Trophoblast cell (in vitro differentiated cells and primary cell): ENCODE measurements at regions not wholly inside any gene's neighbourhood (a gene's known extent, or its start where the extent isn't known, plus 50 kb on each side); places are given as distances from the start of the nearest gene placed in this dataset.

Source experiments
- DNase-seq, 2 donors: peaks; one replicate each; pipeline ENCODE4 v3.0.0-alpha.2; 2016
- H2AFZ ChIP-seq: 2 replicates; pipeline ENCODE4 v1.6.1; 2013; ENCODE audit warnings: low read length, moderate library complexity, mild to moderate bottlenecking; ENCODE audit not compliant: insufficient read depth, poor library complexity
- H2AK5ac ChIP-seq: 2 replicates; pipeline ENCODE4 v1.6.1; 2013; ENCODE audit warnings: mild to moderate bottlenecking, low read length
- H2BK120ac ChIP-seq: 2 replicates; pipeline ENCODE4 v1.6.1; 2013; ENCODE audit warnings: low read length, mild to moderate bottlenecking, moderate library complexity; ENCODE audit not compliant: insufficient read depth, poor library complexity
- H2BK12ac ChIP-seq: 2 replicates; pipeline ENCODE4 v1.6.1; 2013; ENCODE audit warnings: mild to moderate bottlenecking, low read length, moderate library complexity
- H2BK5ac ChIP-seq: 2 replicates; pipeline ENCODE4 v1.6.1; 2013; ENCODE audit warnings: low read length, low read depth, moderate library complexity, mild to moderate bottlenecking; ENCODE audit not compliant: poor library complexity
- H3K14ac ChIP-seq: 2 replicates; pipeline ENCODE4 v1.6.1; 2013; ENCODE audit warnings: mild to moderate bottlenecking, low read length
- H3K18ac ChIP-seq: 2 replicates; pipeline ENCODE4 v1.6.1; 2013; ENCODE audit warnings: mild to moderate bottlenecking, low read length
- H3K23ac ChIP-seq: 2 replicates; pipeline ENCODE4 v1.6.1; 2013; ENCODE audit warnings: low read length
- H3K27ac ChIP-seq: 2 replicates; pipeline ENCODE4 v1.5.1; 2013; ENCODE audit warnings: low read depth, mild to moderate bottlenecking, inconsistent platforms, low read length, moderate library complexity
- H3K27me3 ChIP-seq: 2 replicates; pipeline ENCODE4 v1.6.1; 2013; ENCODE audit warnings: inconsistent platforms, mild to moderate bottlenecking, low read length, moderate library complexity; ENCODE audit not compliant: insufficient read depth
- H3K36me3 ChIP-seq, 2 experiments: 1 replicate in 1 of 2; 2 replicates in 1 of 2; pipeline ENCODE4 v1.6.1; 2013; ENCODE audit warnings: low read length in 2 of 2, mild to moderate bottlenecking in 2 of 2, moderate library complexity in 1 of 2; ENCODE audit not compliant: insufficient read depth in 2 of 2, control insufficient read depth in 1 of 2
- H3K4ac ChIP-seq: 2 replicates; pipeline ENCODE4 v1.6.1; 2013; ENCODE audit warnings: low read depth, mild to moderate bottlenecking, low read length, moderate library complexity
- H3K4me1 ChIP-seq, 2 experiments: 1 replicate in 1 of 2; 2 replicates in 1 of 2; pipeline ENCODE4 v1.6.1; 2013; ENCODE audit warnings: low read length in 2 of 2, mild to moderate bottlenecking in 2 of 2, moderate library complexity in 1 of 2; ENCODE audit not compliant: insufficient read depth in 2 of 2, control insufficient read depth in 1 of 2
- H3K4me2 ChIP-seq: 2 replicates; pipeline ENCODE4 v1.6.1; 2013; ENCODE audit warnings: inconsistent platforms, mild to moderate bottlenecking, low read length, moderate library complexity
- H3K4me3 ChIP-seq: 2 replicates; pipeline ENCODE4 v1.5.1; 2013; ENCODE audit warnings: mild to moderate bottlenecking, low read depth, low read length, inconsistent platforms
- H3K79me1 ChIP-seq: one replicate; pipeline ENCODE4 v1.6.1; 2013; ENCODE audit warnings: low read length
- H3K79me2 ChIP-seq: 2 replicates; pipeline ENCODE4 v1.6.1; 2013; ENCODE audit warnings: low read length, mild to moderate bottlenecking; ENCODE audit not compliant: control insufficient read depth, insufficient read depth, poor library complexity
- H3K9ac ChIP-seq: 2 replicates; pipeline ENCODE4 v1.6.1; 2013; ENCODE audit warnings: mild to moderate bottlenecking, low read length
- H3K9me3 ChIP-seq: 2 replicates; pipeline ENCODE4 v1.6.1; 2013; ENCODE audit warnings: low read depth, mild to moderate bottlenecking, control low read depth, inconsistent platforms, low read length; ENCODE audit not compliant: insufficient read depth
- H4K12ac ChIP-seq: 2 replicates; pipeline ENCODE4 v1.6.1; 2013; ENCODE audit warnings: low read depth, mild to moderate bottlenecking, low read length, moderate library complexity
- H4K8ac ChIP-seq: 2 replicates; pipeline ENCODE4 v1.6.1; 2013; ENCODE audit warnings: low read depth, mild to moderate bottlenecking, low read length, moderate library complexity
- H4K91ac ChIP-seq: one replicate; pipeline ENCODE4 v1.6.1; 2013; ENCODE audit warnings: low read depth, mild to moderate bottlenecking, low read length, moderate library complexity
- WGBS: extraction: QIAGEN DNeasy Blood & Tissue Kit; methylation state at CpG from one replicate; pipeline ENCODE4 v1.1.7; 2013; ENCODE audit warnings: missing lambda C conversion rate; ENCODE audit not compliant: insufficient read length, insufficient coverage; ENCODE audit errors: extremely low coverage; 5-methylcytosine and 5-hydroxymethylcytosine counted together

DNA sequence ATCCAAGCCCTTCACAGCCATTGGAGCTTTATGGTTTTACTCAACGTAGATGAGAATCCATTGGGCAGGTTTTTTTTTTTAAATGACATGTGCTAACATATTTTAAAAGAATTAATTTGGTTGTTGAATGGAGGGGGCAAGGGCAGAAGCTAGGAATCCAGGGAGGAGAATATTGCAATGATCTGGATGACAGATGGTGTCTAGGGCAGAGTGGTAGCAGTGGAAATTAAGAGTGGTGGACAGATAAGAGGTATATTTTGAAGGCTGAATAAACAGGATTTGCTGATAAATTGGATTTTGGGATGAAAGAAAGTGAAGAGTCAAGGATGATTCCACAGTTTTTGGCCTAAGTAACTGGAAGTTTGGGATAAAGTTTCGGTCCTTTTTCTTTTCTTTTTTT lies 54.8 kb upstream of the DHX40 start:
- H3K4ac ChIP-seq, result no peak overlapping the region
- no peak for DNase-seq
- H2BK5ac ChIP-seq, result no peak overlapping the region
- H2BK120ac ChIP-seq, result no peak overlapping the region
- H4K8ac ChIP-seq, result no peak overlapping the region
- no peak overlapping the region for H3K27ac ChIP-seq
- H4K91ac ChIP-seq, result no peak overlapping the region
- WGBS, result no CpG with 5 or more reads among the region's 2 CpGs
- no peak overlapping the region for H2AFZ ChIP-seq
- H3K36me3 ChIP-seq, result no peaks in the 10 kb centered on the region
- no peaks in the 10 kb centered on the region for H3K4me1 ChIP-seq
- no peak overlapping the region for H2AK5ac ChIP-seq
- no peaks in the 10 kb centered on the region for H3K79me1 ChIP-seq
- no peak overlapping the region for H3K18ac ChIP-seq
- no peaks in the 10 kb centered on the region for H3K9me3 ChIP-seq
- no peak overlapping the region for H3K23ac ChIP-seq
- no peak overlapping the region for H3K4me2 ChIP-seq
- no peak overlapping the region for H4K12ac ChIP-seq
- no peaks in the 10 kb centered on the region for H3K79me2 ChIP-seq
- no peak overlapping the region for H3K4me3 ChIP-seq
- H3K9ac ChIP-seq, result no peak overlapping the region
- no peak overlapping the region for H2BK12ac ChIP-seq
- H3K14ac ChIP-seq, result no peak overlapping the region
- no peaks in the 10 kb centered on the region for H3K27me3 ChIP-seq

- Histone ChIP-seq H3K4ac (no peak overlapping the region), H3K9ac (no peak overlapping the region)
Measured at GRCh38 chr17:59511726-59512125, 53.7 kb upstream of the DHX40 start.

GRCh38 chr17:59512844-59513385 lies 52.5 kb upstream of the DHX40 start:
- H3K4me3 ChIP-seq, result no peak overlapping the region
- H2BK12ac ChIP-seq, result no peak overlapping the region
- no peak overlapping the region for H2BK120ac ChIP-seq
- H3K14ac ChIP-seq, result no peak overlapping the region
- no peak overlapping the region for H3K4ac ChIP-seq
- H3K4me1 ChIP-seq, result no peaks in the 10 kb centered on the region
- H4K8ac ChIP-seq, result no peak overlapping the region
- H3K4me2 ChIP-seq, result no peak overlapping the region
- H2BK5ac ChIP-seq, result no peak overlapping the region
- no peak overlapping the region for H4K12ac ChIP-seq
- H3K79me1 ChIP-seq, result no peaks in the 10 kb centered on the region
- no peaks in the 10 kb centered on the region for H3K27me3 ChIP-seq
- H3K18ac ChIP-seq, result no peak overlapping the region
- no peak overlapping the region for H3K27ac ChIP-seq
- H3K23ac ChIP-seq, result no peak overlapping the region
- no peak overlapping the region for H2AK5ac ChIP-seq
- no peaks in the 10 kb centered on the region for H3K79me2 ChIP-seq
- H3K9ac ChIP-seq, result no peak overlapping the region
- H4K91ac ChIP-seq, result no peak overlapping the region
- H3K9me3 ChIP-seq, result no peaks in the 10 kb centered on the region
- H3K36me3 ChIP-seq, result no peaks in the 10 kb centered on the region
- no peak overlapping the region for H2AFZ ChIP-seq
- DNase-seq, result no peak
- WGBS, result no CpG with 5 or more reads among the region's 6 CpGs

More at GRCh38 chr17:59511726-59512125, 53.7 kb upstream of the DHX40 start:
- H3K4me1 ChIP-seq, result no peaks in the 10 kb centered on the region
- no peaks in the 10 kb centered on the region for H3K36me3 ChIP-seq
- no peak overlapping the region for H3K27ac ChIP-seq
- H3K79me1 ChIP-seq, result no peaks in the 10 kb centered on the region
- H3K4me3 ChIP-seq, result no peak overlapping the region
- no peak overlapping the region for H3K14ac ChIP-seq
- no peak overlapping the region for H4K12ac ChIP-seq
- H2AK5ac ChIP-seq, result no peak overlapping the region
- H3K9me3 ChIP-seq, result no peaks in the 10 kb centered on the region
- no peak overlapping the region for H3K18ac ChIP-seq
- H4K8ac ChIP-seq, result no peak overlapping the region
- no peak overlapping the region for H3K23ac ChIP-seq
- no peaks in the 10 kb centered on the region for H3K27me3 ChIP-seq
- no peaks in the 10 kb centered on the region for H3K79me2 ChIP-seq
- H2AFZ ChIP-seq, result no peak overlapping the region
- no peak overlapping the region for H2BK5ac ChIP-seq
- H2BK12ac ChIP-seq, result no peak overlapping the region
- no peak for DNase-seq
- no peak overlapping the region for H2BK120ac ChIP-seq
- no peak overlapping the region for H3K4me2 ChIP-seq
- no peak overlapping the region for H4K91ac ChIP-seq

- Histone ChIP-seq H3K18ac (no peak overlapping the region), H4K8ac (no peak overlapping the region), H3K4ac (no peak overlapping the region), H3K23ac (no peak overlapping the region), H3K27me3 (no peaks in the 10 kb centered on the region), H3K27ac (no peak overlapping the region), H3K4me2 (no peak overlapping the region), H4K12ac (no peak overlapping the region), H3K4me1 (no peaks in the 10 kb centered on the region), H3K9ac (no peak overlapping the region), H3K14ac (no peak overlapping the region), H3K9me3 (no peaks in the 10 kb centered on the region), H2AK5ac (no peak overlapping the region), H3K79me2 (no peaks in the 10 kb centered on the region), H2BK120ac (no peak overlapping the region), H3K4me3 (no peak overlapping the region), H2BK12ac (no peak overlapping the region), H2AFZ (no peak overlapping the region), H3K36me3 (no peaks in the 10 kb centered on the region), H2BK5ac (no peak overlapping the region), H4K91ac (no peak overlapping the region), H3K79me1 (no peaks in the 10 kb centered on the region)
- DNase-seq, result peak in 1 of 2 donors; percentile 48
- no CpG with 5 or more reads among the region's 8 CpGs for WGBS
Measured at GRCh38 chr17:59513934-59514841, 51.2 kb upstream of the DHX40 start.
